SJSA1 (cell line): ENCODE measurements at regions not wholly inside any gene's neighbourhood (a gene's known extent, or its start where the extent isn't known, plus 50 kb on each side); places are given as distances from the start of the nearest gene placed in this dataset.
A peak's percentile ranks its signal among the peaks of the same experiment; 100 is the strongest.
"Not testable (repeated sequence)": the region's sequence is repeated elsewhere in the genome, so short reads cannot be mapped to it uniquely, and the experiment has no call there.

Experiments
- DNase-seq, 2 experiments: peaks; one replicate each; pipeline ENCODE4 v3.0.0-alpha.2; 2015 to 2020; ENCODE audit warnings: low spot score in 2 of 2, low read depth in 1 of 2
- H3K27ac ChIP-seq: fragments of 250-450 bp; sonication (Bioruptor Pico); 2 replicates; pipeline ENCODE4 v1.5.1; 2020; ENCODE audit warnings: mild to moderate bottlenecking, moderate library complexity
- H3K27me3 ChIP-seq: fragments of 250-450 bp; sonication (Bioruptor Pico); replicated peaks from 2 replicates; pipeline ENCODE4 v1.5.1; 2020; ENCODE audit warnings: mild to moderate bottlenecking, moderate library complexity
- H3K36me3 ChIP-seq: fragments of 250-450 bp; sonication (Bioruptor Pico); 2 replicates; pipeline ENCODE4 v1.5.1; 2020; ENCODE audit warnings: mild to moderate bottlenecking
- H3K4me1 ChIP-seq: fragments of 250-450 bp; sonication (Bioruptor Pico); replicated peaks from 2 replicates; pipeline ENCODE4 v1.6.1; 2021; ENCODE audit warnings: mild to moderate bottlenecking
- H3K4me3 ChIP-seq: fragments of 250-450 bp; sonication (Bioruptor Pico); 2 replicates; pipeline ENCODE4 v1.5.1; 2020; ENCODE audit warnings: mild to moderate bottlenecking
- H3K9me3 ChIP-seq: fragments of 250-450 bp; sonication (Bioruptor Pico); replicated peaks from 2 replicates; pipeline ENCODE4 v1.5.1; 2020; ENCODE audit warnings: mild to moderate bottlenecking

GRCh38 chr17:55932973-55933372 is 182.1 kb downstream of the PCTP start:
- no peaks in the 10 kb centered on the region for H3K4me1 ChIP-seq
- no peaks in the 10 kb centered on the region for H3K36me3 ChIP-seq

GRCh38 chr17:55939181-55939810 is 188.4 kb downstream of the PCTP start:
- H3K27ac ChIP-seq, H3K27me3 ChIP-seq, H3K9me3 ChIP-seq, H3K36me3 ChIP-seq, DNase-seq, H3K4me1 ChIP-seq, H3K4me3 ChIP-seq: not testable (repeated sequence)

More at GRCh38 chr17:55932973-55933372, 182.1 kb downstream of the PCTP start:
- no peaks in the 10 kb centered on the region for H3K27me3 ChIP-seq
- H3K9me3 ChIP-seq: no peaks in the 10 kb centered on the region
- H3K27ac ChIP-seq: no peak overlapping the region
- H3K4me3 ChIP-seq: no peak overlapping the region
- DNase-seq: no peak

- H3K9me3 ChIP-seq: no peaks in the 10 kb centered on the region
- no peak for DNase-seq
These were observed 193.5 kb upstream of the ANKFN1 start for GRCh38 chr17:55959756-55960155.

GRCh38 chr17:55961386-55961785 is 191.9 kb upstream of the ANKFN1 start:
- Histone ChIP-seq H3K9me3 (0 out of 2 replicates have a peak, but pooled peaks cover 1% of the 10 kb centered on the region), H3K27ac (no peak overlapping the region), H3K36me3 (no peaks in the 10 kb centered on the region), H3K4me1 (no peaks in the 10 kb centered on the region), H3K4me3 (no peak overlapping the region), H3K27me3 (no peaks in the 10 kb centered on the region)
- DNase-seq: no peak

More at GRCh38 chr17:55959756-55960155, 193.5 kb upstream of the ANKFN1 start:
- Histone ChIP-seq H3K27ac (no peak overlapping the region), H3K4me1 (no peaks in the 10 kb centered on the region), H3K36me3 (no peaks in the 10 kb centered on the region), H3K27me3 (no peaks in the 10 kb centered on the region; the same call in 1 of the 2 replicates), H3K4me3 (no peak overlapping the region)

GRCh38 chr17:55962951-55963401 is 190.3 kb upstream of the ANKFN1 start:
- Histone ChIP-seq H3K36me3 (no peaks in the 10 kb centered on the region), H3K4me1 (no peaks in the 10 kb centered on the region), H3K9me3 (0 out of 2 replicates have a peak, but pooled peaks cover 3% of the 10 kb centered on the region), H3K27me3 (no peaks in the 10 kb centered on the region), H3K27ac (no peak overlapping the region), H3K4me3 (no peak overlapping the region)
- no peak for DNase-seq

- Histone ChIP-seq H3K27ac (no peak overlapping the region), H3K4me3 (no peak overlapping the region), H3K27me3 (no peaks in the 10 kb centered on the region), H3K9me3 (0 out of 2 replicates have a peak, but pooled peaks cover 3% of the 10 kb centered on the region), H3K36me3 (no peaks in the 10 kb centered on the region), H3K4me1 (no peaks in the 10 kb centered on the region)
- DNase-seq: no peak
These were observed 189.1 kb upstream of the ANKFN1 start for GRCh38 chr17:55964191-55964590.

- no peak overlapping the region for H3K27ac ChIP-seq
- H3K36me3 ChIP-seq: no peaks in the 10 kb centered on the region
These were observed 188.2 kb upstream of the ANKFN1 start for GRCh38 chr17:55965051-55965450.

GRCh38 chr17:55969562-55970324 is 183.5 kb upstream of the ANKFN1 start:
- no peak overlapping the region for H3K4me3 ChIP-seq
- H3K36me3 ChIP-seq: no peaks in the 10 kb centered on the region
- H3K9me3 ChIP-seq: 0 out of 2 replicates have a peak, but pooled peaks cover 3% of the 10 kb centered on the region
- DNase-seq: no peak
- no peaks in the 10 kb centered on the region for H3K27me3 ChIP-seq
- no peak overlapping the region for H3K27ac ChIP-seq
- no peaks in the 10 kb centered on the region for H3K4me1 ChIP-seq

More at GRCh38 chr17:55965051-55965450, 188.2 kb upstream of the ANKFN1 start:
- no peaks in the 10 kb centered on the region for H3K4me1 ChIP-seq
- H3K27me3 ChIP-seq: no peaks in the 10 kb centered on the region
- 0 out of 2 replicates have a peak, but pooled peaks cover 3% of the 10 kb centered on the region for H3K9me3 ChIP-seq
- no peak overlapping the region for H3K4me3 ChIP-seq
- DNase-seq: no peak

- H3K4me3 ChIP-seq: no peak overlapping the region
- no peak for DNase-seq
- H3K27me3 ChIP-seq: no peaks in the 10 kb centered on the region
- H3K27ac ChIP-seq: no peak overlapping the region
- no peaks in the 10 kb centered on the region for H3K36me3 ChIP-seq
- H3K4me1 ChIP-seq: no peaks in the 10 kb centered on the region
- no peaks in the 10 kb centered on the region for H3K9me3 ChIP-seq
These were observed 174.7 kb upstream of the ANKFN1 start for GRCh38 chr17:55978578-55978977.

- Histone ChIP-seq H3K4me1 (no peaks in the 10 kb centered on the region), H3K27ac (no peak overlapping the region), H3K4me3 (no peak overlapping the region), H3K27me3 (no peaks in the 10 kb centered on the region), H3K36me3 (no peaks in the 10 kb centered on the region), H3K9me3 (no peaks in the 10 kb centered on the region)
- no peak for DNase-seq
These were observed 170.2 kb upstream of the ANKFN1 start for GRCh38 chr17:55983096-55983495.

GRCh38 chr17:55986817-55987216 is 166.5 kb upstream of the ANKFN1 start:
- H3K27me3 ChIP-seq: no peaks in the 10 kb centered on the region
- no peak for DNase-seq
- H3K27ac ChIP-seq: no peak overlapping the region
- H3K9me3 ChIP-seq: no peaks in the 10 kb centered on the region
- no peaks in the 10 kb centered on the region for H3K4me1 ChIP-seq
- no peaks in the 10 kb centered on the region for H3K36me3 ChIP-seq
- no peak overlapping the region for H3K4me3 ChIP-seq

- Histone ChIP-seq H3K9me3 (0 out of 2 replicates have a peak, but pooled peaks cover 2% of the 10 kb centered on the region), H3K27me3 (no peaks in the 10 kb centered on the region), H3K27ac (no peak overlapping the region), H3K4me3 (no peak overlapping the region), H3K36me3 (no peaks in the 10 kb centered on the region), H3K4me1 (no peaks in the 10 kb centered on the region)
- DNase-seq: no peak
These were observed 164.4 kb upstream of the ANKFN1 start for GRCh38 chr17:55988861-55989260.

- Histone ChIP-seq H3K36me3 (no peaks in the 10 kb centered on the region), H3K4me1 (no peaks in the 10 kb centered on the region), H3K9me3 (0 out of 2 replicates have a peak, but pooled peaks cover 2% of the 10 kb centered on the region), H3K27me3 (no peaks in the 10 kb centered on the region), H3K27ac (no peak overlapping the region), H3K4me3 (no peak overlapping the region)
- DNase-seq: no peak
These were observed 162.8 kb upstream of the ANKFN1 start for GRCh38 chr17:55990332-55991006.

GRCh38 chr17:55996826-55997225 is 156.4 kb upstream of the ANKFN1 start:
- Histone ChIP-seq H3K27ac (no peak overlapping the region), H3K27me3 (no peaks in the 10 kb centered on the region), H3K4me3 (no peak overlapping the region), H3K36me3 (no peaks in the 10 kb centered on the region), H3K4me1 (no peaks in the 10 kb centered on the region), H3K9me3 (0 out of 2 replicates have a peak, but pooled peaks cover 2% of the 10 kb centered on the region)
- DNase-seq: peak in 1 of 2 experiments; percentile 34
